OCI-LY7 (cell line): ENCODE measurements at regions not wholly inside any gene's neighbourhood (a gene's known extent, or its start where the extent isn't known, plus 50 kb on each side); places are given as distances from the start of the nearest gene placed in this dataset.

ENCODE experiments used
- CTCF ChIP-seq: fragments of 200-600 bp; sonication (generic); conservative IDR thresholded peaks from 2 replicates; pipeline ENCODE4 v1.5.1; 2014; ENCODE audit warnings: mild to moderate bottlenecking, antibody characterized with exemption, low read length, moderate library complexity, mixed read lengths
- EZH2phosphoT487 ChIP-seq: fragments of 200-600 bp; sonication (generic); IDR thresholded peaks from 2 replicates; pipeline ENCODE4 v1.6.1; 2018; ENCODE audit warnings: low read depth, borderline replicate concordance, mild to moderate bottlenecking, mixed run types, antibody characterized with exemption, low read length, moderate library complexity, mixed read lengths

GRCh38 chr14:89630101-89630829, 213.2 kb upstream of the FOXN3 start:
- TF ChIP-seq CTCF (no peak), EZH2phosphoT487 (no peak)
